ENCODE measurements at regions not wholly inside any gene's neighbourhood (a gene's known extent, or its start where the extent isn't known, plus 50 kb on each side); places are given as distances from the start of the nearest gene placed in this dataset.

GRCh38 chr5:159490507-159490906 is 160.2 kb upstream of the IL12B start:
- Histone ChIP-seq H3K9ac (ENCODE audit: insufficient read depth in 1 of 2, low read depth in 2 of 2, low read length in 2 of 2) (no peak overlapping the region), H3K9me3 (replicated peaks; ENCODE audit: control insufficient read depth, insufficient read depth, low read depth, low read length) (no peaks in the 10 kb centered on the region), H2AFZ (ENCODE audit: low read depth, low read length) (no peak overlapping the region), H3K27me3 (ENCODE audit: control insufficient read depth in 2 of 2, insufficient read depth in 2 of 2, low read length in 2 of 2) (no peaks in the 10 kb centered on the region), H4K20me1 (replicated peaks; ENCODE audit: control insufficient read depth, insufficient read depth, low read length) (no peaks in the 10 kb centered on the region), H3K27ac (ENCODE audit: extremely low read depth, low read depth, low read length) (no peak overlapping the region), H3K9me1 (ENCODE audit: control insufficient read depth, insufficient read depth, low read length) (no peaks in the 10 kb centered on the region), H3K4me3 (no peak overlapping the region), H3K36me3 (ENCODE audit: control insufficient read depth, insufficient read depth, low read length) (no peaks in the 10 kb centered on the region), H3K79me2 (ENCODE audit: control insufficient read depth, insufficient read depth, low read length) (no peaks in the 10 kb centered on the region), H3K4me1 (replicated peaks in 1 of 2; ENCODE audit: control insufficient read depth in 2 of 2, insufficient read depth in 2 of 2, low read length in 2 of 2) (no peaks in the 10 kb centered on the region), H3K4me2 (ENCODE audit: insufficient read depth, low read length) (no peak overlapping the region)
- 0% methylated on average over 2 of the region's 2 CpGs for WGBS (ENCODE audit: insufficient coverage, low coverage, missing lambda C conversion rate)
- DNase-seq (ENCODE audit: extremely low read depth in 1 of 4, low spot score in 3 of 4): no peak
- in situ Hi-C loops (cut with MboI) (no loop called here), intact Hi-C loops (cut with micrococcal nuclease) (no loop called here)
- no peak for ATAC-seq
- ChIA-PET POLR2A (no interaction called here), CTCF (ENCODE audit: low intra/inter-chr PET ratio) (no interaction called here)
- no TSS peak for BruUV-seq (replicated peaks)
- FAIRE-seq: no peak
- TF ChIP-seq, protein P1, sequence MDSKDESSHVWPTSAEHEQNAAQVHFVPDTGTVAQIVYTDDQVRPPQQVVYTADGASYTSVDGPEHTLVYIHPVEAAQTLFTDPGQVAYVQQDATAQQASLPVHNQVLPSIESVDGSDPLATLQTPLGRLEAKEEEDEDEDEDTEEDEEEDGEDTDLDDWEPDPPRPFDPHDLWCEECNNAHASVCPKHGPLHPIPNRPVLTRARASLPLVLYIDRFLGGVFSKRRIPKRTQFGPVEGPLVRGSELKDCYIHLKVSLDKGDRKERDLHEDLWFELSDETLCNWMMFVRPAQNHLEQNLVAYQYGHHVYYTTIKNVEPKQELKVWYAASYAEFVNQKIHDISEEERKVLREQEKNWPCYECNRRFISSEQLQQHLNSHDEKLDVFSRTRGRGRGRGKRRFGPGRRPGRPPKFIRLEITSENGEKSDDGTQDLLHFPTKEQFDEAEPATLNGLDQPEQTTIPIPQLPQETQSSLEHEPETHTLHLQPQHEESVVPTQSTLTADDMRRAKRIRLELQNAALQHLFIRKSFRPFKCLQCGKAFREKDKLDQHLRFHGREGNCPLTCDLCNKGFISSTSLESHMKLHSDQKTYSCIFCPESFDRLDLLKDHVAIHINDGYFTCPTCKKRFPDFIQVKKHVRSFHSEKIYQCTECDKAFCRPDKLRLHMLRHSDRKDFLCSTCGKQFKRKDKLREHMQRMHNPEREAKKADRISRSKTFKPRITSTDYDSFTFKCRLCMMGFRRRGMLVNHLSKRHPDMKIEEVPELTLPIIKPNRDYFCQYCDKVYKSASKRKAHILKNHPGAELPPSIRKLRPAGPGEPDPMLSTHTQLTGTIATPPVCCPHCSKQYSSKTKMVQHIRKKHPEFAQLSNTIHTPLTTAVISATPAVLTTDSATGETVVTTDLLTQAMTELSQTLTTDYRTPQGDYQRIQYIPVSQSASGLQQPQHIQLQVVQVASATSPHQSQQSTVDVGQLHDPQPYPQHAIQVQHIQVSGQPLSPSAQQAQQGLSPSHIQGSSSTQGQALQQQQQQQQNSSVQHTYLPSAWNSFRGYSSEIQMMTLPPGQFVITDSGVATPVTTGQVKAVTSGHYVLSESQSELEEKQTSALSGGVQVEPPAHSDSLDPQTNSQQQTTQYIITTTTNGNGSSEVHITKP (IDR thresholded peaks at IDR 0.05; ENCODE audit: partially characterized antibody): no peak
- no peak for TF ChIP-seq ESRRA (IDR thresholded peaks at IDR 0.05; ENCODE audit: borderline replicate concordance, low read depth)
- no peak for TF ChIP-seq ZNF232 (CRISPR knock-in tag; IDR thresholded peaks at IDR 0.05)
- TF ChIP-seq KAT2B (IDR thresholded peaks at IDR 0.05; ENCODE audit: low read depth, low read length): no peak
- no peak for TF ChIP-seq ZNF134 (CRISPR knock-in tag; conservative IDR thresholded peaks at IDR 0.05)
- no peak for TF ChIP-seq TAL1 (IDR thresholded peaks at IDR 0.05)
- no peak for TF ChIP-seq ZNF449 (CRISPR knock-in tag; IDR thresholded peaks at IDR 0.05)
- TF ChIP-seq ZNF263 (CRISPR knock-in tag; IDR thresholded peaks at IDR 0.05; ENCODE audit: borderline replicate concordance): no peak
- TF ChIP-seq FUS (optimal IDR thresholded peaks at IDR 0.05; ENCODE audit: low read depth, low read length): no peak
- no peak for TF ChIP-seq NEUROD1 (IDR thresholded peaks at IDR 0.05; ENCODE audit: borderline replicate concordance, low read depth, low read length, partially characterized antibody)
- no peak for TF ChIP-seq FOXO4 (CRISPR knock-in tag; IDR thresholded peaks at IDR 0.05)
- TF ChIP-seq RBM39 (optimal IDR thresholded peaks at IDR 0.05; ENCODE audit: low read depth, low read length): no peak
- TF ChIP-seq TGIF2 (CRISPR knock-in tag; IDR thresholded peaks at IDR 0.05): no peak
- no peak for TF ChIP-seq TSC22D4 (tag; IDR thresholded peaks at IDR 0.05)
- TF ChIP-seq MYC (IDR thresholded peaks at IDR 0.05; ENCODE audit: low read depth, low read length): no peak
- no peak for TF ChIP-seq MYC (CRISPR knock-in tag; IDR thresholded peaks at IDR 0.05; ENCODE audit: borderline replicate concordance, low read depth)
- TF ChIP-seq, protein P2, sequence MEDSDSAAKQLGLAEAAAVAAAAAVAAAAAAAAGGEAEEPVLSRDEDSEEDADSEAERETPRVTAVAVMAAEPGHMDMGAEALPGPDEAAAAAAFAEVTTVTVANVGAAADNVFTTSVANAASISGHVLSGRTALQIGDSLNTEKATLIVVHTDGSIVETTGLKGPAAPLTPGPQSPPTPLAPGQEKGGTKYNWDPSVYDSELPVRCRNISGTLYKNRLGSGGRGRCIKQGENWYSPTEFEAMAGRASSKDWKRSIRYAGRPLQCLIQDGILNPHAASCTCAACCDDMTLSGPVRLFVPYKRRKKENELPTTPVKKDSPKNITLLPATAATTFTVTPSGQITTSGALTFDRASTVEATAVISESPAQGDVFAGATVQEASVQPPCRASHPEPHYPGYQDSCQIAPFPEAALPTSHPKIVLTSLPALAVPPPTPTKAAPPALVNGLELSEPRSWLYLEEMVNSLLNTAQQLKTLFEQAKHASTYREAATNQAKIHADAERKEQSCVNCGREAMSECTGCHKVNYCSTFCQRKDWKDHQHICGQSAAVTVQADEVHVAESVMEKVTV (CRISPR knock-in tag; IDR thresholded peaks at IDR 0.05): no peak
